IMR-90 (cell line): ENCODE measurements at regions not wholly inside any gene's neighbourhood (a gene's known extent, or its start where the extent isn't known, plus 50 kb on each side); places are given as distances from the start of the nearest gene placed in this dataset.

Experiments used
- ATAC-seq: fragments of 200-7000 bp; cut with Tn5 transposase; 2 replicates; pipeline ENCODE4 v1.9.1; 2020; ENCODE audit warnings: low read depth, mild to moderate bottlenecking, moderate library complexity
- BruUV-seq: library from RNA; stranded (reverse); fragments of 400-500 nt; replicated peaks from 2 replicates; lab custom pipeline; 2021; lab: Mats Ljungman, UMichigan
- CTCF ChIA-PET: fragments of 300-600 bp; formaldehyde crosslinking; extraction: SDS; loops from one replicate; lab custom pipeline; 2021; ENCODE audit warnings: antibody characterized with exemption; lab: Yijun Ruan, JAX
- POLR2A ChIA-PET: fragments of 300-600 bp; sonication (Branson Sonifier 250); formaldehyde crosslinking; loops from one replicate; lab custom pipeline; 2022; ENCODE audit warnings: antibody characterized with exemption; ENCODE audit not compliant: unreplicated experiment; lab: Charles Lee
- DNase-seq: peaks from one replicate; pipeline ENCODE4 v3.0.0; 2013
- H2AFZ ChIP-seq: replicated peaks from 2 replicates; pipeline ENCODE3; 2013; ENCODE audit warnings: low read length, mild to moderate bottlenecking; ENCODE audit not compliant: poor library complexity
- H2AK5ac ChIP-seq: 2 replicates; pipeline ENCODE4 v1.6.1; 2013; ENCODE audit warnings: low read depth, low read length, inconsistent platforms
- H2AK9ac ChIP-seq: replicated peaks from 2 replicates; pipeline ENCODE3; 2013; ENCODE audit warnings: mild to moderate bottlenecking, low read depth, low read length, moderate library complexity; ENCODE audit not compliant: poor library complexity
- H2BK120ac ChIP-seq: 2 replicates; pipeline ENCODE4 v1.6.1; 2013; ENCODE audit warnings: low read depth, low read length, inconsistent platforms
- H2BK15ac ChIP-seq: 3 replicates; pipeline ENCODE4 v1.6.1; 2013; ENCODE audit warnings: low read depth, low read length, inconsistent platforms
- H2BK20ac ChIP-seq: 2 replicates; pipeline ENCODE4 v1.6.1; 2013; ENCODE audit warnings: low read depth, mild to moderate bottlenecking, inconsistent platforms, low read length, moderate library complexity
- H2BK5ac ChIP-seq: 2 replicates; pipeline ENCODE4 v1.6.1; 2013; ENCODE audit warnings: mild to moderate bottlenecking, low read depth, low read length, inconsistent platforms; ENCODE audit not compliant: poor library complexity, severe bottlenecking
- H3K14ac ChIP-seq: replicated peaks from 2 replicates; pipeline ENCODE4 v1.6.1; 2013; ENCODE audit warnings: low read depth, low read length, inconsistent platforms
- H3K18ac ChIP-seq: 2 replicates; pipeline ENCODE4 v1.6.1; 2013; ENCODE audit warnings: low read depth, low read length, control low read depth
- H3K23ac ChIP-seq: 2 replicates; pipeline ENCODE4 v1.6.1; 2013; ENCODE audit warnings: low read depth, low read length, inconsistent platforms
- H3K27ac ChIP-seq: 2 replicates; pipeline ENCODE4 v1.5.1; 2013; ENCODE audit warnings: mild to moderate bottlenecking, control low read depth, low read length; ENCODE audit not compliant: insufficient read depth
- H3K27me3 ChIP-seq: 2 replicates; pipeline ENCODE4 v1.6.1; 2013; ENCODE audit warnings: low read length; ENCODE audit not compliant: control insufficient read depth, insufficient read depth
- H3K36me3 ChIP-seq: 2 replicates; pipeline ENCODE4 v1.6.1; 2013; ENCODE audit warnings: low read length, mixed read lengths; ENCODE audit not compliant: control insufficient read depth, insufficient read depth
- H3K4ac ChIP-seq: 2 replicates; pipeline ENCODE4 v1.6.1; 2013; ENCODE audit warnings: low read depth, low read length, inconsistent platforms
- H3K4me1 ChIP-seq: 2 replicates; pipeline ENCODE4 v1.6.1; 2013; ENCODE audit warnings: low read length, mixed read lengths; ENCODE audit not compliant: control insufficient read depth, insufficient read depth
- H3K4me2 ChIP-seq: 2 replicates; pipeline ENCODE4 v1.6.1; 2013; ENCODE audit warnings: low read depth, mild to moderate bottlenecking, control low read depth, low read length, moderate library complexity
- H3K4me3 ChIP-seq: 2 replicates; pipeline ENCODE4 v1.5.1; 2013; ENCODE audit warnings: low read depth, mild to moderate bottlenecking, control low read depth, low read length, moderate library complexity; ENCODE audit not compliant: insufficient read depth
- H3K56ac ChIP-seq: 2 replicates; pipeline ENCODE4 v1.6.1; 2013; ENCODE audit warnings: low read length, inconsistent platforms; ENCODE audit not compliant: insufficient read depth; ENCODE audit errors: extremely low read depth
- H3K79me1 ChIP-seq, 2 experiments: 2 replicates each; pipeline ENCODE4 v1.6.1; 2013; ENCODE audit warnings: low read length in 2 of 2, inconsistent platforms in 1 of 2, low read depth in 1 of 2
- H3K9ac ChIP-seq: 2 replicates; pipeline ENCODE4 v1.6.1; 2013; ENCODE audit warnings: low read depth, low read length, control low read depth
- H3K9me1 ChIP-seq: 2 replicates; pipeline ENCODE4 v1.6.1; 2013; ENCODE audit warnings: low read length, inconsistent platforms; ENCODE audit not compliant: insufficient read depth
- H3K9me3 ChIP-seq: 2 replicates; pipeline ENCODE4 v1.6.1; 2013; ENCODE audit warnings: low read length; ENCODE audit not compliant: control insufficient read depth, insufficient read depth
- H4K20me1 ChIP-seq: 2 replicates; pipeline ENCODE4 v1.6.1; 2013; ENCODE audit warnings: low read length, inconsistent platforms; ENCODE audit not compliant: insufficient read depth
- H4K5ac ChIP-seq: 2 replicates; pipeline ENCODE4 v1.6.1; 2013; ENCODE audit warnings: mild to moderate bottlenecking, low read depth, low read length, control low read depth
- H4K8ac ChIP-seq, 2 experiments: 2 replicates each; pipeline ENCODE4 v1.6.1; 2013; ENCODE audit warnings: low read depth in 2 of 2, low read length in 2 of 2, control low read depth in 1 of 2, inconsistent platforms in 1 of 2
- H4K91ac ChIP-seq: 2 replicates; pipeline ENCODE4 v1.6.1; 2013; ENCODE audit warnings: low read depth, low read length, inconsistent platforms; ENCODE audit not compliant: insufficient read depth
- BHLHE40 ChIP-seq: fragments of 150-350 bp; IDR thresholded peaks from 2 replicates; pipeline ENCODE4 v1.6.1; 2016; ENCODE audit warnings: mild to moderate bottlenecking, low read depth, low read length
- CEBPB ChIP-seq: IDR thresholded peaks from 2 replicates; pipeline ENCODE4 v1.6.1; 2012; ENCODE audit warnings: low read depth, low read length, improper control_type of control experiment
- CHD1 ChIP-seq: IDR thresholded peaks from 2 replicates; pipeline ENCODE4 v1.6.1; 2012; ENCODE audit warnings: low read depth, low read length, improper control_type of control experiment
- CTCF ChIP-seq: conservative IDR thresholded peaks from 2 replicates; pipeline ENCODE4 v1.5.1; 2012; ENCODE audit warnings: mild to moderate bottlenecking, low read depth, low read length, improper control_type of control experiment
- FOS ChIP-seq: fragments of 150-350 bp; IDR thresholded peaks from 2 replicates; pipeline ENCODE4 v1.6.1; 2016; ENCODE audit warnings: low read depth, low read length
- MAFK ChIP-seq: IDR thresholded peaks from 2 replicates; pipeline ENCODE4 v1.6.1; 2012; ENCODE audit warnings: low read depth, low read length, improper control_type of control experiment
- MAZ ChIP-seq: IDR thresholded peaks from 2 replicates; pipeline ENCODE4 v1.6.1; 2012; ENCODE audit warnings: low read depth, mild to moderate bottlenecking, low read length, improper control_type of control experiment, moderate library complexity, borderline replicate concordance
- MXI1 ChIP-seq: IDR thresholded peaks from 2 replicates; pipeline ENCODE4 v1.6.1; 2012; ENCODE audit warnings: low read depth, mild to moderate bottlenecking, low read length, moderate library complexity, borderline replicate concordance
- NFE2L2 ChIP-seq: fragments of 150-350 bp; IDR thresholded peaks from 2 replicates; pipeline ENCODE4 v1.6.1; 2016; ENCODE audit warnings: low read depth, mild to moderate bottlenecking, low read length
- RAD21 ChIP-seq: IDR thresholded peaks from 2 replicates; pipeline ENCODE4 v1.6.1; 2012; ENCODE audit warnings: low read length, improper control_type of control experiment
- RCOR1 ChIP-seq: IDR thresholded peaks from 2 replicates; pipeline ENCODE4 v1.6.1; 2012; ENCODE audit warnings: mild to moderate bottlenecking, low read length, improper control_type of control experiment; ENCODE audit not compliant: insufficient replicate concordance
- RFX5 ChIP-seq: IDR thresholded peaks from 2 replicates; pipeline ENCODE4 v1.8.0; 2012; ENCODE audit warnings: low read depth, mild to moderate bottlenecking, low read length, moderate library complexity
- SMC3 ChIP-seq: fragments of 150-350 bp; IDR thresholded peaks from 2 replicates; pipeline ENCODE4 v1.6.1; 2016; ENCODE audit warnings: low read depth, mild to moderate bottlenecking, antibody characterized with exemption, low read length, moderate library complexity
- USF2 ChIP-seq: fragments of 150-350 bp; IDR thresholded peaks from 2 replicates; pipeline ENCODE4 v1.6.1; 2017; ENCODE audit warnings: mild to moderate bottlenecking, antibody characterized with exemption, low read length, low read depth
- WGBS, 2 experiments: methylation state at CpG; one replicate each; pipeline versions ENCODE4 v1.1.5 to v1.1.7; 2013; ENCODE audit warnings: missing lambda C conversion rate in 2 of 2; ENCODE audit not compliant: insufficient read length in 1 of 2; ENCODE audit errors: extremely low coverage in 2 of 2; 5-methylcytosine and 5-hydroxymethylcytosine counted together
- dilution Hi-C: fragments of 300-500 bp; cut with HindIII; formaldehyde crosslinking; loops from one replicate; pipeline ENCODE4 v1.14.3; 2018; ENCODE audit warnings: low sequenced_read_pairs; ENCODE audit not compliant: unreplicated experiment
- in situ Hi-C: fragments of 300-500 bp; cut with MboI; formaldehyde crosslinking; loops from 3 replicates; pipeline ENCODE4 v1.14.3; 2019; ENCODE audit warnings: low sequenced_read_pairs, inconsistent platforms, mixed read lengths
- intact Hi-C: fragments of 100-400 bp; cut with micrococcal nuclease; formaldehyde crosslinking; loops from 2 replicates; pipeline ENCODE4 v1.10.0; 2022
- TF ChIP-seq, protein P1 (sequence below): fragments of 150-350 bp; IDR thresholded peaks from 2 replicates; pipeline ENCODE4 v1.6.1; 2016; ENCODE audit warnings: low read depth, mild to moderate bottlenecking, low read length, moderate library complexity, borderline replicate concordance

- 65% methylated on average over 2 of the region's 2 CpGs; no CpG with 5 or more reads in 1 of the 2 experiments for WGBS, 2 experiments
- no peaks in the 10 kb centered on the region; the same call in 1 of the 2 replicates for H3K9me1 ChIP-seq
- H3K14ac ChIP-seq = no peak overlapping the region
- H2AK5ac ChIP-seq = no peak overlapping the region
- H4K91ac ChIP-seq = no peak overlapping the region
- H2BK120ac ChIP-seq = no peak overlapping the region
- no peak overlapping the region for H4K5ac ChIP-seq
- H4K20me1 ChIP-seq = no peaks in the 10 kb centered on the region
- H3K4me2 ChIP-seq = no peak overlapping the region
- intact Hi-C loops (no loop called here), dilution Hi-C loops (no loop called here), in situ Hi-C loops (no loop called here)
- H3K36me3 ChIP-seq = no peaks in the 10 kb centered on the region
- ChIA-PET POLR2A (no interaction called here), CTCF (no interaction called here)
- ATAC-seq (no peak), DNase-seq (no peak)
- H3K4ac ChIP-seq = no peak overlapping the region
- peaks cover 0 to 7% of the 10 kb centered on the region in 2 experiments; a peak in 1 of 4 replicates for H3K79me1 ChIP-seq
- H2AFZ ChIP-seq = no peak overlapping the region
- H3K18ac ChIP-seq = no peak overlapping the region
- H3K9me3 ChIP-seq = no peaks in the 10 kb centered on the region
- H2BK20ac ChIP-seq = no peak overlapping the region
- no peak overlapping the region for H4K8ac ChIP-seq
- H3K27me3 ChIP-seq = no peaks in the 10 kb centered on the region
- H3K4me3 ChIP-seq = no peak overlapping the region
- H3K23ac ChIP-seq = no peak overlapping the region
- no peak overlapping the region; the same call in 2 of the 3 replicates for H2BK15ac ChIP-seq
- H3K56ac ChIP-seq = no peak overlapping the region
- TF ChIP-seq NFE2L2 (no peak), USF2 (no peak), CHD1 (no peak), CTCF (no peak), MAZ (no peak), MAFK (no peak), FOS (no peak), RAD21 (no peak), MXI1 (no peak), SMC3 (no peak), RFX5 (no peak), RCOR1 (no peak), CEBPB (no peak), BHLHE40 (no peak)
- TF ChIP-seq, protein P1, sequence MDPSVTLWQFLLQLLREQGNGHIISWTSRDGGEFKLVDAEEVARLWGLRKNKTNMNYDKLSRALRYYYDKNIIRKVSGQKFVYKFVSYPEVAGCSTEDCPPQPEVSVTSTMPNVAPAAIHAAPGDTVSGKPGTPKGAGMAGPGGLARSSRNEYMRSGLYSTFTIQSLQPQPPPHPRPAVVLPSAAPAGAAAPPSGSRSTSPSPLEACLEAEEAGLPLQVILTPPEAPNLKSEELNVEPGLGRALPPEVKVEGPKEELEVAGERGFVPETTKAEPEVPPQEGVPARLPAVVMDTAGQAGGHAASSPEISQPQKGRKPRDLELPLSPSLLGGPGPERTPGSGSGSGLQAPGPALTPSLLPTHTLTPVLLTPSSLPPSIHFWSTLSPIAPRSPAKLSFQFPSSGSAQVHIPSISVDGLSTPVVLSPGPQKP = no peak
- no peak overlapping the region for H2BK5ac ChIP-seq
- BruUV-seq = no TSS peak
- no peak overlapping the region for H3K27ac ChIP-seq
- H3K9ac ChIP-seq = no peak overlapping the region
- H3K4me1 ChIP-seq = peaks cover 3% of the 10 kb centered on the region; the same call in 1 of the 2 replicates
- H2AK9ac ChIP-seq = no peak overlapping the region
These were observed 83.8 kb upstream of the AKR1E2 start for GRCh38 chr10:4742217-4742616.
